ENCODE measurements at regions not wholly inside any gene's neighbourhood (a gene's known extent, or its start where the extent isn't known, plus 50 kb on each side); places are given as distances from the start of the nearest gene placed in this dataset.

GRCh38 chr13:91106565-91106964 lies 240.9 kb upstream of the MIR17HG start:
- intact Hi-C loops (cut with DNase I) = no loop called here
- Histone ChIP-seq H3K27ac (no peak overlapping the region), H3K27me3 (no peaks in the 10 kb centered on the region), H3K4me3 (no peak overlapping the region), H3K36me3 (no peaks in the 10 kb centered on the region), H3K9me3 (no peaks in the 10 kb centered on the region), H3K4me1 (no peaks in the 10 kb centered on the region)
- WGBS, 2 donors = 86 to 89% methylated on average over 2 of the region's 2 CpGs
- no peak for TF ChIP-seq POLR2AphosphoS5 (IDR thresholded peaks at IDR 0.05)
- no peak for TF ChIP-seq EP300 (IDR thresholded peaks at IDR 0.05)
- TF ChIP-seq CTCF (IDR thresholded peaks at IDR 0.05) = no peak
- no peak for TF ChIP-seq POLR2A (IDR thresholded peaks at IDR 0.05)
- DNase-seq = no peak

GRCh38 chr13:91108315-91108714 lies 239.2 kb upstream of the MIR17HG start:
- H3K36me3 ChIP-seq = no peaks in the 10 kb centered on the region
- H3K27ac ChIP-seq = no peak overlapping the region
- H3K27me3 ChIP-seq = no peaks in the 10 kb centered on the region
- 92 to 97% methylated on average over 1 of the region's 1 CpG for WGBS, 2 donors
- intact Hi-C loops (cut with DNase I) = no loop called here
- TF ChIP-seq EP300 (IDR thresholded peaks at IDR 0.05) = no peak
- no peak for DNase-seq
- H3K4me3 ChIP-seq = no peak overlapping the region
- no peaks in the 10 kb centered on the region for H3K4me1 ChIP-seq
- no peaks in the 10 kb centered on the region for H3K9me3 ChIP-seq

DNA sequence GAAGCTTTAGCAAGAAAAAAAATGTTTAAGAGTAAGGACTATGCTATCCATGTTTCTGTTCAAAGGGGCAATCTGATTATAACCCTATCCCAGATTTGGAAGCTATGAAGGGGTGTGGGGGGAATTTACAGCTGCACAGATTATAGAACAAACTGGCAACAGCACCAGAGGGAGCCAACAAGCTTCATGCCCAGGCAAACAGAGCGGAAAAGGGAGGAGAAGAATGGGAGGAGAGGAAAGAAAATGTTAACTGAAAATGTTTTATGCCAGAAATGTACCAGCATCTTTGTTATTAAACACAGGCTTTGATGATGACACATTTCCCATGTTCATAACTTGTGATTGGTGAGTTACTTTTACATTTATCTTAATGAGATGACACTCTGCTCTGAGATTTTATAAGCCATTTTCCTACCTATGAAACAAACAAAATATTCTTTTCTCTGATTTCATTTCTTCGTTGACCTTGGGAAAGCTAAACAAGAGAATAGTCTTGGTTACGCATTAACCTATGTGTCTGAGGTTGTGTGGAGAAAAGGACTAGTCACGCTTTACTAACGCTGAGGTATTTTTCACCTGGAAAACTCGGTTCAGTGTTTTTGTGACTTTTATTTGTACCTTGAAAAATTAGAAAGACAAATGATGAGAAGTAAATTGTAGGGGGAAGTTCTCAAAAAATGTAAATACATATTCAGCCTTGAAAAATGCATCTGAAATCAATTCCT lies 235.8 kb upstream of the MIR17HG start:
- Histone ChIP-seq H3K4me3 (no peak overlapping the region), H3K27me3 (no peaks in the 10 kb centered on the region), H3K36me3 (no peaks in the 10 kb centered on the region), H3K27ac (no peak overlapping the region), H3K4me1 (no peaks in the 10 kb centered on the region), H3K9me3 (no peaks in the 10 kb centered on the region)
- intact Hi-C loops (cut with DNase I) = no loop called here
- DNase-seq = no peak
- no peak for TF ChIP-seq CTCF (IDR thresholded peaks at IDR 0.05)
- TF ChIP-seq POLR2AphosphoS5 (IDR thresholded peaks at IDR 0.05) = no peak
- no peak for TF ChIP-seq EP300 (IDR thresholded peaks at IDR 0.05)
- no peak for TF ChIP-seq POLR2A (IDR thresholded peaks at IDR 0.05)
- WGBS, 2 donors = 21 to 65% methylated on average over 6 of the region's 6 CpGs

DNA sequence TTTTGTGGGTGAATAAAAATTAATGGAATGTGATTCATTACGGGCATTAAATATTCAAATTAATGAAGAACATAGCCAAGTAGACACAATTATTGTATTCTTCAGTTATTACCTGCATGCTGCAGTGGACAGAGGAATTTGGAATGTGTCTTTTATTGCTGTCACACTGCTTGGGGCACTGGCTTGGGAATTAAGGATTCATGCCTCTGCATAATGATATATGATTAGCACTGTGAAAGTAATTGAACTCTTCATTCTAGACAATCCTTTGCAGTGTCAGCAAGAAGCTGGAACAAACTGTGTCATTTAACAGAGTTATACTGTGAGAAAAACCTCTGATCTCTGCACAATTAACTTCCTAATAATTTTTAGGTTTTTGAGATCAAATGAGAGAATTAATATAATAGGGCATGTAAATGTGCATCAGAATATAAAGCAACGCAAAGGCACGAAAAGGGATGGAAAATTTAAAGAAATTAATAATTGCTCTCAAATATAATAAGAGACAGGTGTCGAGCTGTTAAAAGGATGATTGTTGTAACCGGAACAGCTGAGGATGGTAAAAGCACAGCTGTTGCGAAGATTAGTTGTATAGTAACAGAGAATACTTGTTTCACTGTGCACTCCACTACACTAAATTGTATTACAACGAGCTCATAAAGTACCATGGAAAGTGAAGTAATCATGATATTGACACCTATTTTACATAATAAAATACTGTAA lies 235.1 kb upstream of the MIR17HG start:
- Histone ChIP-seq H3K4me3 (no peak overlapping the region), H3K9me3 (no peaks in the 10 kb centered on the region), H3K27ac (no peak overlapping the region), H3K4me1 (no peaks in the 10 kb centered on the region), H3K27me3 (no peaks in the 10 kb centered on the region), H3K36me3 (no peaks in the 10 kb centered on the region)
- TF ChIP-seq POLR2A (IDR thresholded peaks at IDR 0.05) (no peak), CTCF (IDR thresholded peaks at IDR 0.05) (no peak), EP300 (IDR thresholded peaks at IDR 0.05) (no peak), POLR2AphosphoS5 (IDR thresholded peaks at IDR 0.05) (no peak)
- intact Hi-C loops (cut with DNase I) = no loop called here
- DNase-seq = no peak
- WGBS, 2 donors = 20 to 60% methylated on average over 7 of the region's 7 CpGs

DNA sequence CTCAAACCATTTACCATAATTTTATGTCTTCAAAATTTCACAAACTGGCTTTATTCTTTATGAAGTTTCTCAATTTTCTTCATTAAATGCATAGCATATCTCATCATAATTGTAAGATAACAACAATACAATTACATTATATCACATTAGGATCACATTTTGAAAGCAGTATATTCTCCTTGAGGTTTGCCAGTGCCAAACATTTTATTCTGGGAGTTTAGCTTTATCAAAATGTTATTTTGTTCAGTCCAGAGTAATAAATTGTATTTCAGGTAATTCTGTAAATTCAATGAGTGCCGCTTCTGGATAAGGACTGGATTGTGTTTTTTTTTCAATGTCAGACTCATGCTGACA lies 234.6 kb upstream of the MIR17HG start:
- TF ChIP-seq POLR2AphosphoS5 (IDR thresholded peaks at IDR 0.05) = no peak
- no peak for TF ChIP-seq EP300 (IDR thresholded peaks at IDR 0.05)
- TF ChIP-seq POLR2A (IDR thresholded peaks at IDR 0.05) = no peak
- no peaks in the 10 kb centered on the region for H3K9me3 ChIP-seq
- 78 to 88% methylated on average over 1 of the region's 1 CpG for WGBS, 2 donors
- intact Hi-C loops (cut with DNase I) = no loop called here
- H3K27ac ChIP-seq = no peak overlapping the region
- H3K4me3 ChIP-seq = no peak overlapping the region
- DNase-seq = no peak
- H3K4me1 ChIP-seq = no peaks in the 10 kb centered on the region
- H3K27me3 ChIP-seq = no peaks in the 10 kb centered on the region
- no peaks in the 10 kb centered on the region for H3K36me3 ChIP-seq

Data from sigmoid colon (tissue), 6 donors.